ENCODE measurements at regions not wholly inside any gene's neighbourhood (a gene's known extent, or its start where the extent isn't known, plus 50 kb on each side); places are given as distances from the start of the nearest gene placed in this dataset.
"Not testable (repeated sequence)": the region's sequence is repeated elsewhere in the genome, so short reads cannot be mapped to it uniquely, and the experiment has no call there.

GRCh38 chr3:73259291-73259690, 197.8 kb downstream of the EBLN2 start:
- H3K27ac ChIP-seq: no peak overlapping the region
- TF ChIP-seq POLR2A (IDR thresholded peaks at IDR 0.05): no peak
- TF ChIP-seq, protein P1, sequence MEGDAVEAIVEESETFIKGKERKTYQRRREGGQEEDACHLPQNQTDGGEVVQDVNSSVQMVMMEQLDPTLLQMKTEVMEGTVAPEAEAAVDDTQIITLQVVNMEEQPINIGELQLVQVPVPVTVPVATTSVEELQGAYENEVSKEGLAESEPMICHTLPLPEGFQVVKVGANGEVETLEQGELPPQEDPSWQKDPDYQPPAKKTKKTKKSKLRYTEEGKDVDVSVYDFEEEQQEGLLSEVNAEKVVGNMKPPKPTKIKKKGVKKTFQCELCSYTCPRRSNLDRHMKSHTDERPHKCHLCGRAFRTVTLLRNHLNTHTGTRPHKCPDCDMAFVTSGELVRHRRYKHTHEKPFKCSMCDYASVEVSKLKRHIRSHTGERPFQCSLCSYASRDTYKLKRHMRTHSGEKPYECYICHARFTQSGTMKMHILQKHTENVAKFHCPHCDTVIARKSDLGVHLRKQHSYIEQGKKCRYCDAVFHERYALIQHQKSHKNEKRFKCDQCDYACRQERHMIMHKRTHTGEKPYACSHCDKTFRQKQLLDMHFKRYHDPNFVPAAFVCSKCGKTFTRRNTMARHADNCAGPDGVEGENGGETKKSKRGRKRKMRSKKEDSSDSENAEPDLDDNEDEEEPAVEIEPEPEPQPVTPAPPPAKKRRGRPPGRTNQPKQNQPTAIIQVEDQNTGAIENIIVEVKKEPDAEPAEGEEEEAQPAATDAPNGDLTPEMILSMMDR (IDR thresholded peaks at IDR 0.05): no peak
- ATAC-seq: no peak
- H3K36me3 ChIP-seq: no peaks in the 10 kb centered on the region
- 62 to 72% (median 70%) methylated on average over 2 of the region's 2 CpGs for WGBS, 4 donors
- no peak for DNase-seq
- H3K9me3 ChIP-seq: no peaks in the 10 kb centered on the region
- H3K27me3 ChIP-seq: no peaks in the 10 kb centered on the region
- intact Hi-C loops (cut with DNase I): no loop called here
- H3K4me3 ChIP-seq: no peak overlapping the region
- H3K4me1 ChIP-seq: no peaks in the 10 kb centered on the region

GRCh38 chr3:73259856-73260255, 198.4 kb downstream of the EBLN2 start:
- WGBS, 4 donors: 38 to 52% (median 44%) methylated on average over 1 of the region's 1 CpG
- no peak for ATAC-seq
- H3K27ac ChIP-seq: no peak overlapping the region
- H3K4me3 ChIP-seq: no peak overlapping the region
- no peak for DNase-seq
- H3K36me3 ChIP-seq: no peaks in the 10 kb centered on the region
- H3K4me1 ChIP-seq: no peaks in the 10 kb centered on the region
- intact Hi-C loops (cut with DNase I): no loop called here
- TF ChIP-seq, protein P1 (IDR thresholded peaks at IDR 0.05): no peak
- no peak for TF ChIP-seq POLR2A (IDR thresholded peaks at IDR 0.05)
- H3K27me3 ChIP-seq: no peaks in the 10 kb centered on the region
- no peaks in the 10 kb centered on the region for H3K9me3 ChIP-seq

DNA sequence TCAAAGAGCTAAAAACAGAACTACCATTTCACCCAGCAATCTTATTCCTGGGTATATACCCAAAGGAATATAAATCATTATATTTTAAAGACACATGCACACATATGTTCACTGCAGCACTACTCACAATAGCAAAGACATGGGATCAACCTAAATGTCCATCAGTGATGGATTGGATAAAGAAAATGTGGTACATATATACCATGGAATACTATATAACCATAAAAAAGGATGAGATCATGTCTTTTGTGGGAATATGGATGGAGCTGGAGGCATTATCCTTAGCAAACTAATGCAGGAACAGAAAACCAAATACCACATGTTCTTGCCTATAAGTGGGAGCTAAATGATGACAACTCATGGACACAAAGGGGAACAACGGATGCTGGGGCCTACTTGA, 205.1 kb downstream of the EBLN2 start:
- H3K27ac ChIP-seq; H3K4me1 ChIP-seq; ATAC-seq; H3K9me3 ChIP-seq; H3K27me3 ChIP-seq; intact Hi-C loops (cut with DNase I); DNase-seq; H3K36me3 ChIP-seq; H3K4me3 ChIP-seq: not testable (repeated sequence)
- WGBS, 4 donors: 89 to 94% (median 92%) methylated on average over 1 of the region's 1 CpG

GRCh38 chr3:73269126-73269525, 207.7 kb downstream of the EBLN2 start:
- H3K36me3 ChIP-seq; DNase-seq; ATAC-seq; H3K4me3 ChIP-seq; H3K27me3 ChIP-seq; H3K4me1 ChIP-seq; H3K9me3 ChIP-seq; intact Hi-C loops (cut with DNase I); H3K27ac ChIP-seq: not testable (repeated sequence)
- WGBS, 4 donors: 91 to 100% (median 95%) methylated on average over 5 to 25 of the region's 25 CpGs

DNA sequence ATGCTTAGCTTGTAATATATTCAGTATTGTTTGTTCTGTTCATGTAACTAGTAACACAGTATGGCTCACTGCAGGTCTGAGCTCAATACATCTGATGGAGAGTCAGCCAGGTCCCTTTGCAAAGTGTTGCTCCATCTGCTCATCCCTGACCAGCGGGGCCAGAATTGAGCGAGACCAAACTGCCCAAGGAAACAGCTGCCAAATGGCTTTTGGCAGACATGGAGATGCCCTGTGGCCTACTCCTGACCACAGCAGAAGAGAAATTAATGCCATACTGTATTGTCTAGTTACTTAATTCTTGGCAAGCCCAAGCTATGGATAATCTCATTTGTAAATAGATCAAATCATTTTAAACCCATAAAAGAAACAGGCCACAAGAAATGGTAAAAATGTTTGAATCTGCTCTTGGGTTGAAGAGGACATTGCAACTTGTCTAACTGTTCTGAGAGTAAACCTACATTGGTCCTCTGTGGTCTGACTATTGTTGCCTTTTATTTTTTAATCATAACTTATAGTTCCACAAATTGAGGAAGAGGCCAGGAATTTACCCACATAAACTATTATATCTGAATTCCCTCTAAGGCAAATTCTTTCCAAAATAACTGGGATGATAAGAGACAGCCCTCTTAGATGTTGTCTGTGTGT, 209.5 kb downstream of the EBLN2 start:
- ATAC-seq: no peak
- H3K4me3 ChIP-seq: no peak overlapping the region
- no peaks in the 10 kb centered on the region for H3K27me3 ChIP-seq
- H3K36me3 ChIP-seq: no peaks in the 10 kb centered on the region
- 60 to 89% (median 73%) methylated on average over 2 of the region's 2 CpGs for WGBS, 4 donors
- H3K9me3 ChIP-seq: peaks cover 0 to 3% (median 0%) of the 10 kb centered on the region in 12 donors
- H3K4me1 ChIP-seq: no peaks in the 10 kb centered on the region
- TF ChIP-seq, protein P1 (IDR thresholded peaks at IDR 0.05): no peak
- TF ChIP-seq POLR2A (IDR thresholded peaks at IDR 0.05): no peak
- H3K27ac ChIP-seq: no peak overlapping the region
- no peak for DNase-seq
- intact Hi-C loops (cut with DNase I): no loop called here

All from heart left ventricle (tissue), 16 donors.